ENCODE measurements at regions not wholly inside any gene's neighbourhood (a gene's known extent, or its start where the extent isn't known, plus 50 kb on each side); places are given as distances from the start of the nearest gene placed in this dataset.
"Not testable (repeated sequence)": the region's sequence is repeated elsewhere in the genome, so short reads cannot be mapped to it uniquely, and the experiment has no call there.

DNA sequence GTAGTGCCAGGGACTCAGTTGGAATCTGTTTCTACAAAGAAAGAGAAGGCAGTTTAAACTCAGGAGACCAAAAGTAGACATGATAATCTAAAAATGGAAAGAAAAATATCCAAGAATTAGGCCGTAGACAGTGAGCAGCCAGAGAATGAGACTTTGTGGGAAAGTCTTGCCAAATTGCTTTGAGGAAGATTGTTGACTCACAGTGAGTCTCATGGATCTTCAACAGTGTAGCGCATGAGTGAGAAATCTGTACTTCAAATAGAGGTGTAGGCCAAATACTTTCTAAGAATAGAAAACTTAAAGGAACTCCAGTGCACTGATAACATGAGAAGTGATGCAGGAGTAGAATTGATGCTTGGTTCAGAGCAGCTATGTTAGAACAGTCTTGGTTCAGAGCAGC lies 284.5 kb downstream of the HTR1B start:
- no peak for DNase-seq (ENCODE audit: low spot score)

DNA sequence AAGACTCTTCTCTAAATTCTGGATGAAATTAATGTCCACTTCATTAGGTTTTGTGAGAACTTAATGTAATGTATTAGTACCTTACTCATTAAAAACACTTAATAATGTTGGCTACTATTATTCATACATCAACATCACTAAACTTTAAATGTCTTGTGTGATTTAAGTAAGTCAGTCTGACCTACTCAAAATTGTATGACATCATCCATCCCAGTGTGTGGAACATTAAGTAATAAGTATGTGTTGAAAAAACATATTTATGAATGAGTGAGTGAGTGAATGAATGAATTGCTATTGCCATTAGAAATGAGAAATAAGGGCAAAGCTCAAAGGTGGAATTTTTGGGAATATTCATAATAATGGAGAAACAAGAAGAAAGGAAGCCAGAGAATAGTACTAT lies 285.8 kb downstream of the HTR1B start:
- DNase-seq (ENCODE audit: low spot score): no peak

DNA sequence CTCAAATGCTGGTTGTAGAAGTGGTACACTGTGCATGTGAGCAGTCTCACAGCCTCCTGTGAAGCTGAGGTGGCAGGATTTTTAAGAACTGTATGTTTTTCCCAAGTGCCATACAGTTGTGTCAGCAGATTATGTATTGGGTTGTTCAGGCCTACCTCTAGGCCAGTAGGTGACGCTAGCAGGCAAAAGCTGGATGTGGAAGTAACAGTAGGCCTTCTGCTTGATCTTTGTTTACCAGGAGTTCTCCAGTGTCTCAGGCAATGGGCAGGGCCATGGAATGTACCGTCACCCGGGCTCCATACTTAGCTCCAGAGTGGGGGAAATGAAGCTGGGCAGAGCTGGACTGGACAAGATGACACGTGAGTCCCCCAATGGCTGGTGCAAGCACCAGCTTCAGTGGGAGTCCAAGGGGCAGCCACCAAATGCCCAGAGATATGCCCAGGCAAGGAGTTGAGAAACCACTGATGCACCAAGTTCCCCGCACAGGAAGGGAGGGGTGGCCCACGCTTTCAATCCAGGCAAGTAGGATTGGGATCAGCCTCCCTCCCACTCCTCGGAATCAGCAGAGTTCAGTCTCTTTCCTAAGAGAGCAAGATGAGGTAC lies 289.7 kb downstream of the HTR1B start:
- peak; percentile 1 for DNase-seq (ENCODE audit: low spot score)

DNA sequence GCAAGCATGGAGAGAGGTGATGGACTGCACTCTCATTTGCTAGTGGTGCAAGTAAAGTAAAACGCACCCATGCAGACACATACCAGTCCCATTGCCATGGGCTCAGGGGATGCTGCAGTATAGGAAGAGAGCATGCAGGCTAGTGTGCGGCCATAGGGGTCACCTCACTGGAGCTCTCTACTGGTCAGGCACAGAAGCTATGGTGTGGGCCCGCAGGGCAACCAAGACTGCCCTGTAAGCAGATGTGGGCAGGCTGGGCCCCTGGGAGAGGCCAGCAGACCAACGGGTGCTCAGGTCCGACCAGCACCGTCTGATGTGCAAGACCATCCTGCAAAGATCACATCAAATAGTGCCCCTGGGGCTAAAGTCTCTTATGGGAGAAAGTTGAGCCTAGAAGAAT lies 290.7 kb downstream of the HTR1B start:
- DNase-seq (ENCODE audit: low spot score): no peak

DNA sequence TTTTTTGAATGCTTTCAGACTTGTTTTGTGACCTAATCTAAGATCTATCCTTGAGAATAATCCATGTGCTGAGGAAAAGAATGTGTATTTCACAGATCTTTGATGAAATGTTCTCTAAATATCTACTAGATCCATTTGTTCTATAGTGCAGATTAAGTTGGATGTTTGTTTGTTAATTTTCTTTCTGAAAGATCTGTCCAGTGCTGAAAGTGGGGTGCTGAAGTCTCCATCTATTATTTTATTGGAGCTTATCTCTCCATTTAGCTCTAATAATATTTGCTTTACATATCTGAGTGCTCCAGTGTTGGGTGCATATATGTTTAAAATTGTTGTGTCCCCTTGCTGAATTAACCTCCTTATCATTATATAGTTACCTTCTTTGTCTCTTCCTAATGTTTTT lies 303.6 kb downstream of the HTR1B start:
- no peak for DNase-seq (ENCODE audit: low spot score)

DNA sequence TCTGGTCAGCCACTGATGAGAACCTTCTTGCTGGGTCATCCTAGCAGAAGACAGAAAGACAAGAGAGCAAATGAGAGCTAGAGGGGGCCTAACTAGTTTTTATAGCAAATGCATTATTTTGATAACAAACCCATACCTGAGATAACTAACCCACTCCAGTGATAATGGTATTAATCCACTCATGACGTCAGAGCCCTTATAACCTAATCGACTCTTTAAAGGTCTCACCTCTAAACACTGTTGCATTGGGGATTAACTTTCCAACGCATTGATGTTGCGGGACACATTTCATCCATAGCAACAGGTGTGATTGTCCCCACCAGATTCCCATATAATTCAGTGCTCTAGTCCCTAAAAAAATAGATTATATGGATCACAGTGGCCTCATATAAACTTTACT lies 312.1 kb downstream of the HTR1B start:
- no peak for DNase-seq (ENCODE audit: low spot score)

DNA sequence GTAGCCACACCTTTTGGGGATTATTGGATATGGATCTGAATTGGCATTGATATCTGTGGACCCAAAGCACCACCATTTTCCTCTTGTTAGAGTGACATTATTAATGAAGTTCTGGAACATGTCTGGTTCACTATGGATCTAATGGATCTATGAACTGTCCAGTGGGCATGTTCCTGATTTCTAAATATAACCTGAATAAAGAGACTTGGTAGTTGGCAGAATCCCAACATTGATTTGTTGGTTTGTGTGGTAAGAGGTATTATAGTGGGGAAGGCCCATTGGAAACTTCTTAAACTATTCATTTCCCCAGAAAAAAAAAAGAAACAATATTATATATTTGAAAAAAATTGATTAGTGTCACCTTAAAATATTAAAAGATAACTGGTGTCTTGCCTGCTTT lies 312.6 kb downstream of the HTR1B start:
- DNase-seq (ENCODE audit: low spot score): no peak

DNA sequence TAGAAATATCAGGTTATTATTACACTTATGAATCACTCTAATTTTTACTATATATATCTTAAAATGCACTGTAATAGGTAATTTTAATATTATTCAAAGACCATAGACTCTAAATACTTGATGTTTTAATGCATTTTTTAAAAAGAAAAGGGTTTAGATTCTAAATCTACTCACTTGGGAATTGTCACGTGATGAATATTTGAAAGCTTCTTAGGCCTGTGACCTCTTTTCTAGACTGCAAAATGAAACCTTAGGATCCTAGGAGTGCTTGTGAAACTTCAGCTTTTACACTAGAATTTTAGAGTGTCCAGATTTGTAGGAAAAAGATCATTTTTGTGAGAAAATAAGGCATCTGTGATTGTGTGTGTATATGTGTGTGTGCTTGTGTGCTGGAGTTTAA lies 318.0 kb downstream of the HTR1B start:
- no peak for DNase-seq (ENCODE audit: low spot score)

DNA sequence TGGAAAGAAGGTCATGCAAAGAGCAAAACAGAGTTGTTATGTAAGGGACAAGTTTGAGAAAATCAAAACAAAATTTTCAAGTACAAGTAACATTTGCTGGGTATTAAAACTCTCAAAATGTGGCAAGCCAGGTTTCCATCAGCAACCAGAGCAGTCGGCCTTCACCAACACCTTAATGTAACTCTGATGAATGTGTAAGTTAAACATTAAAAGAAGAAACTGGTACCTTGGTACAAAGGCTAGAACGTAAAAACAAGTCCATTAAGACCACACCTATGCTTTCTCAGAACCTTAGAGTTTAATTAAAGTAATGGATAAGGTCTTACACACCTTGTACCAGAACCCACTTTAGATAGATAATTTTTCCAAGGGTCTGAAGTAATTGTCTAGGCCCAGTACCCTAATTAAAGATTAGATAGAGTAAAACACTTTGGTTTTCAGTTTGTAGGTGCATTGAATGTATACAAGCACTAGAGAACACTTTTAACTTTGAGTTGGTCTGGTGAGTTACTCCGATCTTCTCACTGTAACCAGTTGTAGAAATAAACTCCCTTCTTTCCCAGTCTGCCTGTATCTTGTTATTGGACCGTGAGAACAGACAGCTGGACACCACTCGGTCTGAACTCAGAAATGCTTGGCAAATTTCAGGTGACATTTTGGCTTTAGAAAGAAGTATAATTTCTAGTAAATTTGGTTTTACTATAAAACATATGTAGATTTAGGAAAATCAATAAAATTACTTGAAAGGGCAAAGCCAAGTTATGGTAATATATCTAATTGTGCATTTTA lies 319.4 kb downstream of the HTR1B start:
- DNase-seq (ENCODE audit: low spot score): no peak

DNA sequence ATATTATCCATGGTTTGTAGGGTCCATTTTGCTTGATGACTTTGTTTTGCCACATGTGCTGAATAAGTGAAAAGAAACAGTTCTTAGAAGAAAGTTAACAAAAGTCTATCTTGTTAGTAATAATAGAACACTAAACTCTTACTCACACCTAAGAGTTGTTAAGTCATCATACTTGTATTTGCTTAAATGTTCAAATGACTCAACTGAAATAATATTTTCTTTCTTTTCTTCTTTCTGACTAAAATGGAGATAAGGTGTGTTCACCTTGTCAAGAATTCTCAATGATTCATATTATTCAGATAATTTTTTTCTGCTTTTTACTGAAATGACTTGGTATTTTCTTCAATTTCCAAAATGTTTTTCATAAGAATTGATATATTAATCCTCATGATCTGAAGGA lies 327.2 kb downstream of the HTR1B start:
- DNase-seq (ENCODE audit: low spot score): no peak

DNA sequence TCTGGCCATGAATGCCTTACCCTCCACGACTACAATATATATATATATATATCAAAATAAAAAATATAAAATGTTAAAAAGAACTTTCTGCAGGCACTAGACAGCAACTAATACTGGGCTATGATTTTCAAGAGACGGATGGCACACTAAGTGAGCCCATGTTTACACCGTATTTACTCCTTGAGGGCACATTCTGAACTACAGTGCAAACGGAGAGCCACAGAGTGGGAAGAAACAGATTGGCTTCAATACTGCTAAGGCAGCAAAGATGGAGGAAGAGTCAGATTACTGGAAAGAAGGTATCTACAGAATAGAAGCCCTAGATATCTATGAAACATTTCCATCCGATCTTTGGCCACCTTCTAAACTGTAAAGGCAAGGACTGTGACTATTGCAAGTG lies 330.3 kb downstream of the HTR1B start:
- DNase-seq (ENCODE audit: low spot score): no peak

DNA sequence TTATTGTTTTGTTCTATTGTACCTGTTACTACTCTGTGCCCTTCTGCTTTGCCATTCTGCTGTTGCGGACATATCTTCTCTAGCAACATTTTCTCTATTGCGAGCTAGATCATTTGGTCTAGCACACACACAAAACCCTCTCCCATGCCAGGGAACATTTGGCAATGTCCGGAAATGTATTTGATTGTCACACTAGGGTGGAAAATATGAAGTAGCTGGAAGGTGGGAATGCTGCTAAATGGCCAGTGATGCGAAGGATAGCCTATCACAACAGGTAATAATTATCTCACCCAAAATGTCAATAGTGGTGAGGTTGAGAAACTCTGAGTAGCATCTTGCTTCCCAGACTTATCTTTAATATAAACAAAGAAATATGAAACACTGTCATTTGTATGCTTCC lies 331.9 kb downstream of the HTR1B start:
- no peak for DNase-seq (ENCODE audit: low spot score)

DNA sequence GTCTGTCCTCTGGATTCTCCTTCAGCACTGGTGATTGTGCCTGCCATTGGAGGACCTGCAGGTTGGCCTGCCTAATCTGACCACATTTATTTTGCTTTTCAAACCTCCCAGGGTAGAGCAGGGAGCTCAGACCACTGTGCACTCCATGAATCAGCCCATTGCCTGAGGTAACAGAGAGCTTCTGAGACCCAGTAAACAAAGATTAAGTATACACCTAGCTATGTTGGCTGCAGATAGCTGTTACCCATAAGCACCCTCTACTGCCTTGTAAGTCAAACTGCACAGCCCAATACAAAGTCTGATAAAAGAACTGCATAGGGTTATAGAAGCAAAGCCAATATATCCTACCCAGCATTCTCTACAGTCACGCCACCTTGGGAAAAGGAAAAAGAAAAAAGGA lies 338.7 kb downstream of the HTR1B start:
- no peak for DNase-seq (ENCODE audit: low spot score)

DNA sequence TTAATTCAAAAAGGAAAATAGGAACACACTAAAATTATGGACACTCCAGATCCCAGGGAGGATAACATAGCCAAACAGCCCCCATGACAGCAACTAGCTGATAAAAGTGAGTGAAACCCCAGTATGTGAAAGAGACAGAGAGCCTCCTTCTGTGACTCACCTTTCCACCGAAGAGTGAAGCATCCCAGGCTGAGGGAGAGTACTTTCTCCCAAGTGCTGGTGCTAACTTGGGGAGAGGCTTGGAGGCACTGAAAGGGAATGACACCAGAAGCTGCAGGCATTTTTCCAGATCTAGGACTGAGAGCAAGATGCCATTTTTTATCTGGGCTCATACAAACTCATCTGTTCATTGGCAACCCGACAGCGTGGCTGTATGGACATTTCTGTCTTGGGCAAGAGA lies 339.8 kb downstream of the HTR1B start:
- no peak for DNase-seq (ENCODE audit: low spot score)

DNA sequence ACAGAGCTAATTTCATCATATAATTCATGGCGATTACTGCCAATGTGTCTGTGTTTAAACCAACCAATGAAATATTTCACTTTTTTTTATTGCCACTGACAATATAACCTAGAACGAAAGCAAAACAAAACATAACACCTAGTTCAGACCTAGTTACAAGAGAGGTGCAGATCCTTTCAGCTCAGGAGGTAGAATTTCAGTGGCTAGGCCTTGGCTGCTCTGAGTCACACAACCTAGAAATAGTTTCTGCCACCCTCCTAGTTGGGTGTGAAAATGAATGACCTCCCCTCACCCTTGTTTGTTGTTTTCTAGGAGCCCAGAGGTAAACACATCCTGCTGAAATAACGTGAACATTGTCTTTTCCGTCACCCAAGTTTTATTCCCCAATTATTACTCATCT lies 356.3 kb downstream of the HTR1B start:
- no peak for DNase-seq (ENCODE audit: low spot score)

DNA sequence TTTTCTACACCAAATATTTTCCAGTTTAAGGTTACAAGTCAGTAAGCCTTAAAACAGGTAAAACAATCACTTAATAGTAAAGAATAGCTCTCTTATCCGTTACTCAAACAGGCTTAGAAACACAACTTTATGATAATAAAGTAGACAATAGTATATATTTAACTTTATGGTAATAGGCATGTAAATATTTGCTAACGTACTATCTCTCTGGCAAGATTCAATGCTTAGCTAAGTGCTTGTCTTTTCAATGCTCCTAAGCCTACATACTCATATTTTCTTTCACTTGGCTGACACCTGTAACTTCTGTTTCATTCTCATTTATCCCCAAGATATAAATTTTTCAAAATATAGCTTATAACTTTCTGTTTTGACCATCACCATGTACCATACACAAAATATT lies 358.2 kb downstream of the HTR1B start:
- no peak for DNase-seq (ENCODE audit: low spot score)

DNA sequence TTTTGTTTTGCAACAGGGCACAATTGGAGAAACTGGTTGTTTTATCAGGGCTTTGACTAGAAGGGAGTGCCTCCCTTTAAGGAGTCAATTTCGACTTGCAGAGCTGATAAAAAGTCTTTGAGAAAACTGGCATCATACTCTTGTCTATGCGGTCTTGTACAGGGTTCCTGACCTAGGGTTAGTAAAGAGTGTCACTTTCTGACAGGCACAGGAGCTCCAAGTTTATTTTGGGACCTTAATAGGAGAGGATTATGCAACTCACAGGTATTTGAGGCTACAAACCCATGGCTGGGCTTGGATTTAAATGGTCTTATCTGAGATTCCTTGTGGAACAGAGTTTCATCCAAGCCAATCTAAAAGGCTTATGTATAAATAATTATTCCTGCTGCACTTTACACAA lies 365.4 kb downstream of the HTR1B start:
- no peak for DNase-seq (ENCODE audit: low spot score)

DNA sequence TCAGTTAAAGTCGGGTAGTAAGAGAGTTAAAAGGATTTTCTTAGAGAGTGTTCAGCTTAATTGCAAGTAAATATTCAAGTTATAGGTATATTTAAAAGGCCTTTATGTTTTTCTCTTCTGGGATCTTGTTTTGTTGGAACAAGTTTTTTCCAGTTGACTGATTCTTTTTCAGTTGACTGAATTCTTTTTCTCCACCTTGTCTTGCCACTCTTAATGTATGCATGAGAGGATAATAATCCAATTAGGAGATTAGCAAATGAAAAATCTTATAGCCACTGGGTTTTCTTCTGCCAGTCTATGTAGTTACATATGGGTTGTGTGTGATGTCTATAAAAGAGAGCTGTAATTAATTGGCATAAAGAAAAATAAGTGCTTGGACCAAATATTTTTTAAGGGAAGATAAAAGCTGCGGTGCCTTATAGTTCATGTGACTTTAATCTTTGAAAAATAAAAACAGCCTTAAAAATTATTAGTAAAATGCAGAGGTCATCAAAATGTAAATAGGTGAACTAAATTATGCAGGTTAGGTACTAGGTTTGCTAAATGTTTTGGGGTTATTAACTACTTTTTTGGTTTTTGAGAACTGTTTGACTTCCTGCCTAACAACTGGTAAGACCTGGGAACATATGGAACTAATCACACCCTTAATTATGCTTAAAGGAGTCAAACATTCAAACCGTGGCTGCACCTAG lies 367.2 kb downstream of the HTR1B start:
- no peak for DNase-seq (ENCODE audit: low spot score)

DNA sequence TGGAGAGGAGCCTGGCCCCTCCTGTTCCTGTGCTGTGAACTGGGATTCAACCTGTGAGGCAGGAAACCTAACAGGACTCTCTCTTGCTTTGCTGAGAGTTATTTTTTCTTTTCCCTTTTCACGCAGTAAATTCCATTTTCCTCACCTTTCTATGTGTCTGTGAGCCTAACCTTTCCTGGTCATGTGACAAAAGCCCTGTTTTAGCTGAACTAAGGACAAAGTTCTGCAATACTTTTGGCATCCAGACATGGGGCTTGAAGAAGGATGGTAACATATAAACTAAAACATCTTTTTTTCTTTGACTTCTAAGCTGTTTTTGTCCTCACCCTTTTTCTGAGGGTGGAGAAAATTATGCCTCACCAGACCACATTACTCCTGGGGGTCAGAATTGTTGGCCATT lies 368.5 kb downstream of the HTR1B start:
- DNase-seq (ENCODE audit: low spot score): no peak

DNA sequence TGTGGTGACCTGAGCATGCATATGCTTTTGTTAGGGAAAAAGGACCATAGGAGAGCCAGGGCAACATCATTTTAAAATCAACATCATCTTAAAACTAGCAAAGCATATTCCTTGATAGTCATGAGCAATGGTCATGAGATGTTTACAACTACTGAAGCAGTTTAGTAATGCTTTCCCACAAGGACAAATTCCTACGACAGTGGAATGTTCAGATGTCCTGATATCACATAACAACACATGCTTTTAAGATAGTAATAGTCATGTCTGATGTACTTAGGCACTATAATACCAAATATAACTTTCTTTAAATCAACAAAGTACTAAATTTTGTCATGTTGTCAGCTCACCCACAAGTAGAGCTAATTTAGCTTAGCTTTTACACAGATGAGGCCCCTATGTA lies 370.3 kb downstream of the HTR1B start:
- DNase-seq (ENCODE audit: low spot score): no peak

DNA sequence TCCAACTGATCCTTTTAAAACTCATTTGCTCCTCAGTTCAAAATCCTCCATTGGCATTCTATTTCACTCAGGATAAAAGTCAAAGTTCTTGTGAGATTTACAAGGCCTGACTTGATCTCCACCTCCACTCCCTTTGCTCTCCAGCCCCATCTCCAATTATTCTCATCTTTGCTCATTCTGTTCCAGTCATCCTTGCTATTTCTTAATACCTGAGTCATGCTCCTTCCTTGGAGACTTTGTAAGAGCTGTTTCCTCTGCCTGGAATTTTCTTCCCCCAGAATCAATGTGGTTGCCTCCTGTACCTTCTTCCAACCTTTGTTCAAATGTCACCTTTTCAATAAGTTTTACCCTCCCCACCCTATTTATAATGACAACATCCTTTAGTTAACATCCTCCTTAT lies 373.5 kb downstream of the HTR1B start:
- no peak for DNase-seq (ENCODE audit: low spot score)

DNA sequence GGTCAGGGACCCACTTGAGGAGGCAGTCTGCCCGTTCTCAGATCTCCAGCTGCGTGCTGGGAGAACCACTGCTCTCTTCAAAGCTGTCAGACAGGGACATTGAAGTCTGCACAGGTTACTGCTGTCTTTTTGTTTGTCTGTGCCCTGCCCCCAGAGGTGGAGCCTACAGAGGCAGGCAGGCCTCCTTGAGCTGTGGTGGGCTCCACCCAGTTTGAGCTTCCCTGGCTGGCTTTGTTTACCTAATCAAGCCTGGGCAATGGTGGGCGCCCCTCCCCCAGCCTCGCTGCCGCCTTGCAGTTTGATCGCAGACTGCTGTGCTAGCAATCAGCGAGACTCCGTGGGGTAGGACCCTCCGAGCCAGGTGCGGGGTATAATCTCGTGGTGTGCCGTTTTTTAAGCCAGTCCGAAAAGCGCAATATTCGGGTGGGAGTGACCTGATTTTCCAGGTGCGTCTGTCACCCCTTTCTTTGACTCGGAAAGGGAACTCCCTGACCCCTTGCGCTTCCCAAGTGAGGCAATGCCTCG lies 375.4 kb downstream of the HTR1B start:
- DNase-seq (ENCODE audit: low spot score): not testable (repeated sequence)

DNA sequence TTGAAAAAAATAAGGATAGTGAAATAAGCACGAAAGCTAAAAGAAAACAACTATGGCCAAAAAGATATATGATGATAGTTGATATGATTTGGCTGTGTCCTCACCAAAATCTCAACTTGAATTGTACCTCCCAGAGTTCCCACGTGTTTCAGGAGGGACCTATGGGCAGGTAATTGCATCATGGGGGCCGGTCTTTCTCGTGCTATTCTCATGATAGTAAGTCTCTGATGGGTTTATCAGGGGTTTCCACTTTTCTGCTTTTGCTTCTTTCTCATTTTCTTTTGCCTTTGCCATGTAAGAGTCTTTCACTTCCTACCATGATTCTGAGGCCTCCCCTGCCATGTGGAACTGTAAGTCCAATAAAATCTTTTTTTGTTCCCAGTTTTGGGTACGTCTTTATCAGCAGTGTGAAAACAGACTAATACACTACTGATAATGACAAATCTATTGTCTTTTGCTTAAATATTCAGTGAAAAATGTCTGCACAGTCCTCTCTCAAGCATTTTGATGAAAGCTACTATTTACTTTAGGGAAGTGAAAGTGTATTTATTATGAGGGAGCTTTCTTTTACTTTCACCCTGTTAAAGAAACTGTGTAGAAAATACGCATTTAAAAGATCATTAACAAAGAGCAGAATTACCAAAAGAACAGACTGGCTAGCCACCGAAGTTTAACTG lies 389.1 kb downstream of the HTR1B start:
- DNase-seq (ENCODE audit: low spot score): no peak
